HuH-7.5 (cell line): ENCODE measurements at regions not wholly inside any gene's neighbourhood (a gene's known extent, or its start where the extent isn't known, plus 50 kb on each side); places are given as distances from the start of the nearest gene placed in this dataset.

Experiments used
- DNase-seq: peaks from one replicate; pipeline ENCODE4 v3.0.0; 2011; ENCODE audit warnings: low spot score

DNA sequence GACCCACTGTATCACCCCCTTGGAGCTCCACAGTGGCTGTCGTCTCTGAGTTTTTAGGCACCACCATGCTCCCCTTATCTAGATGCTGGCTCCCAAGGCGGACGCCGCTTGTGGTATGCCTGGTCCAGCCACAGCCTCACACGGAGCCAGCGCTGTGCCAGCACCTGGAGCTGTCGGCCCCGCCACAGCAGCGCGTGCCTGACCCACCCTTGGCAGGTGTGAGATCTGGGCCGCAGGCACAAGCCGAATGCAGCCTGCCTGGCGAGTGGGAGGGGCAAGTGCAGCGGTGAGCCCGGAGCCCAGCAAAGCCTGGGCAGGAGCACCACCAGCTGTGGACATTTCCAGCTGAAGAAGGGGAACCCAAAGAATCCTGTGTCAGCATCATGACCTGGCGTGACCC, 91.9 kb upstream of the BACE2 start:
- no peak for DNase-seq

DNA sequence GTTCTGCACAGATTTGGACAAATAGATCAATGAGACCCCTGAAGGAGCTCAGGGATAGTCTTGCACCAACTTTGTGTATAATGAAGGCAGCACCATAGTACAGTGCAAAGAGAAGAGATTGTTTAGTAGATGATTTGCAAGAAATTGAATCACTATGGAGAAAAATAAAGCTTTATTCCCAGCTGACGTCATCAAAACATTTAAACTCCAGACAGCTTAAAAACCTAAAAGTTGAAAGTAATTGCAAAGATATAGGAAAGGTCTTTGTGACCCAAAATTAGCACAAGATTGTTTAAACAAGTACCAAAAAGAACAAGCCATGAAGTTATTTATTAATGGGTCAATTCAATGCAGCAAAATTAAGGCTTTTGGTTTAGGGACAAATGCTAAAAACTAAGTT, 88.8 kb upstream of the BACE2 start:
- no peak for DNase-seq

DNA sequence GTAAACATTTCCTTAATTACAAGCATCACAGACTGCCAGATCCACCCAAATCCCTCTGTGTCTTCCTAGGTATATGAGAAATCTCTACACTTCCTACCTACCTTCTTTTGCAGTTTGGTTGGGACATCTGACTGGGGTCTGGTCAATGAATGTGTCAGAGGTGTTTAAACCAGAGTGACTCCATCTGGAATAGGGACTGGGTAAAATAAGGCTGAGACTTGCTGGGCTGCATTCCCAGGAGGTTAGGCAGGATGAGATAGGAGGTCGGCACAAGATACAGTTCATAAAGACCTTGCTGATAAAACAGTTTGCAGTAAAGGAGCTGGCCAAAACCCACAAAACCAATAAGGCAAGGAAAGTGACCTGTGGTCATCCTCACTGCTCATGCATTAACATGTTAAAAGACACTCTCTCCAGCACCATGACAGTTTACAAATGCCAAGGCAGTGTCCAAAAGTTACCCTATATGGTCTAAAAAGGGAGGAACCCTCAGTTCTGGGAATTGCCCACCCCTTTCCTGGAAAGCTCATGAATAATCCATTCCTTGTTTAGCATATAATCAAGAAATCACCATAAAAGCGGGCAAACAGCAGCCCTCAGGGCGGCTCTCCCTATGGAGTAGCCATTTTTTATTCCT, 87.4 kb upstream of the BACE2 start:
- DNase-seq = no peak

DNA sequence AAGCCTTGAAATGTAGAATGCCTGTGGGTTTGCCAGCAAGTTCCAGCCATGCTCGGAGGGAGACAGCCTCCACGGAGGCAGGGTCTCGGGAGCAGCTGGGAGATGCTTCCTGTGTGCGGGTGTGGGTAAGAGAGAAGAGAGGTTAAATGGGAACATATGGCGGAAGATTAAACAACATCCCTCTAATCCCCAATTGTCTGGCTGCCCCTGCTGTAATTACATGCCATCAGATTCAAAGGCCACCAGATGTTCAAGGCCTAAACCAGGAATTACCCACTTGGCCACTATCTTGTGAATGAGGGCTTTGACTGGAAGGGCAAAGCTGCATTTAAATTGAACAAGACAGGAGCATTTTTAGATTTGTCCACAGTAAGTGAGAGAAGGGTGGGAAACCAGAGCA, 81.4 kb upstream of the BACE2 start:
- DNase-seq = no peak

DNA sequence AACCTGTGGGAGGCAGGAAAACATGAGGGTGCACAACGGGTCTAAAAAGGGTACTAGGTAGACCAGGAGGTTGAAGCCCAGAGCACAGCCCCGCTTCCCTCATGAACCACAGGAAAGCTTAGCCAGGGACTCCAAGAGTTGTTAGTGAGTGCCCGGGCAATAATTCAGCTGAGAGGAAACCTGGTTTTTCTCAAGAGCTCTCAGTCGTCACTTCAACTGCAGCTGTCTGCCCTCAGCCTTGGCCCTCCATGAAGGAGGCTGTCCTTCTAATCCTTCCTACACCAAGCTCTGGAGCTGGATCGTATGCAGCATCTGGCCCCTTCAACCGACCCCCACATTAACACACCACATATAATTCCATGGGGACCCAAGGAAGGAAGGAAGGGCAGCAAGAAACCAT, 77.0 kb upstream of the BACE2 start:
- DNase-seq = no peak

DNA sequence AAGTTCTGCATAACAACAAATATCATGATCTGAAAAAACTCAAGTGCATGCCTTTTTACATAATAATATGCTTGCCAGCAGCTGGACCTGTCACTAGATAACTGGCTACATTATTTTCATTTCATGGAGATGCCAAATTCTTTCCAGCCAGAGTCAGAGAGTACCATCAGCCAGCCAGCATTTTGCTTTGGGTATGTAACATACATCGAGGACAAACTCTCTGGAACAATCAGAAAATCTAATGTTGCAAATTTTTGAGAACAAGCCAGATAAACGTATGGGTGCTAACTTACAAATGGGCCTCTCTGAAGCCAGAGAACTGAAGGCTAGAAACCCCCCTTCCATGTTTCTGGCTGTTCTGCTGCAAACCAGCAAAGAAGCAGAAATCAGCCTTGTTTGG, 76.3 kb upstream of the BACE2 start:
- DNase-seq = no peak

DNA sequence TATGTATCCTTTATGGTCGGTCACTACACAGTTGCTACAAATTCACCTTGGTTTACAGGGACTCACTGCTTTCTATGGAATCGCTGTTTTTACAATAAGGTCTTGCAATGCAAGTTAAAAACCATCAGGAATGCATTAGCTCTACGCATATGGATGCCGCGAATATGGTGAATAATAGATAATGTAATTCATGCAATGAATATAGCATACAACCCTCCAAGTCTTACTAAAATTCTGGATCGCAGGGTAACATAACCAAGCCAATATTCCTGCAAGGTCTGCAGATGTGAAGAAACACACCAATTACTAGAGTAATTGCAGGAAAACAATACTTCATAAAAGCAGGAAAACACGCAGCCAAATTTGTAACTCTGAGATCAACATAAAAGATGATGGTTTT, 75.6 kb upstream of the BACE2 start:
- no peak for DNase-seq

DNA sequence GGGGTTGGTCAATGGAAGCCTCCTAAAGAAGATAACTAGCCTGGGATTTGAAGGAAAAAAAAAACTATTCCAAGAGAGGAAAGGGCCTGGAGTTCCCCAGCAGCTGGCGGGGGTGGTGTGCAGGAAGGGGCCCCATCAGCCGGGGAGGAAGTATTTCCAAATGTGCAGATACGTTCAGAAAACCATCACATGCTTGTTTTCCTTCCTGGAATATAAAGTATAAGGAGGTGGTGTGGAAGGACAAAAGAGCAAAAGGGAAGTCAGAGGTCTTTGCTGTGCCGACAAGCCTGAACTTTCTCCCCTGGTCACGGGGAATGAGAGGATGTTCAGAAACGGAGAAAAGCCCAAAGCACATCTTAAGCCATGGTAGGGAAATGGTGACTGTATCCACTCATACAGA, 72.0 kb upstream of the BACE2 start:
- no peak for DNase-seq

DNA sequence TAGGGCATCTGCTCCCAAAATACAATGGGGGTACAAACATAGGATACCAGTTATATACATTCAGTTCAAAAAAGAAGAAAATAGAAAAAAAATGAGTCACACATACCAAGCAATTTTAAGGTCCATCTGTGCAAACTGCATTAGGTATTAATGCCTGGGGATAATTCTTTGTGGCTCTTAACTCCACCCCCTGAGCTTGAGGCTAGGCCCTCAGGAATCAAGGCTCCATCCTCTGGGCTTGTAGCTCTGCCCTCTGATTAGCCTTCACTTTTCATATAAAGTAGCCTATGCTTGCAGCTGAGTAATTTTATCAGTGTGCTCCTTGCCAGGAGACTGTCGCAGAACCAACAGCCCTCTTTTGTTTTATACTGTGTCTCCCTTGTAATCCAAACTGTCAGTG, 69.9 kb upstream of the BACE2 start:
- no peak for DNase-seq

DNA sequence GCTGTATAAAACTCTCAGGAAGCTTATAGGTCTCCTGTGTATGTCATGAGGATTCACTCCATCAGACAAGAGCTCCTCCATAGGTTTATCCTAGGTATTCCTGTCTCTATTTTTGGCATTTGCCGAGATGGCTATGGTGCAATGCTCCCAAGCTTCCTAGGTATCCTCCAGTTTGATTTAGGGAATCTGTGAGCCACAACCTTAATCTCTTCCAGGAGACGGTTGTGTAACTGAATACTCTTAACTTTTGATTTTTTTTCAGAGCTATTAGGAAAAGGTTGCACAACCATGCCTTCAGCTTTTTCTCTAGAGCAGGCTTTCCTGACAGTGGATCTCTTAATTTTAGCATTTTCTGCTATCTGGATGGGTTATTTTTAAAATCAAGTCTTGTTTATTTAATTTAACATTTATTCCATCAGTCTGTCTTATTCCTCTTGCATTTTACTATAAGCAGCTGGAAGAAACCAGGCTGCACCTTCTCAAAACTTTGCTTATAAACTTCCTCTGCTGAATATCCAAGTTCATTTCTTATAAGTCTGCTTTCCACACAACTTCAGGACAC, 69.4 kb upstream of the BACE2 start:
- no peak for DNase-seq

DNA sequence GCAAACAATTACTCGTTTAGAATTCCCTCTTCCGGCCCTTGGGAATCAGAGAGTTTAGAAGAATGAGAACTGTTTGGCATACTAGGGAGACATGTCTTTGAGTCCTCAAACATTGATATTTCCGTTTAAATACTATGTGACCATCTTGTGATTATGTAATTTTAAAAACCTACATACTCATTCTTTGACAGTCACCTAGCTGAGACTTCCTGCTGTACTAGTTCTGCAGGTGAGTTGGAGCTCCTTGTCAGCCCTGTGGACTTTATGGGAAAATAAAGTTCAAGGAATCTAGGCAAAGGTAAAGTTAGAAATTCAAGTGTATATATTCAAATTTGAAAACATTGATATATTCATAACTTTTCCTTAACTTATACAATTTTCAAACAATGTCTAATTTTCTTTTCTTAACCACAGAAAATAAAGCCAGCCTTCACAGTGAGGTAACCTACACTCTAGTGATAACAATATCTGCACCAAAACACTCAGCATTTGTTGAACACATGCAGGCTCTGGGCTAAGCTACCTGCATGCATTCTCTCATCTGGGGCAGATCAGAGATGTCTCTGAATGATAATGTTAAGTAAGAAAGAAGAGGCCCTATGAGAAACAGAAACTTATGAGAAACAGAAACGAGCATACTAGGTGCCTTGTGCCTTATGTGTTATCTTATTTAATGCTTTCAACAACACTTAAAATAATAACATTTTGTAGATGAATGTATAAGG, 67.0 kb upstream of the BACE2 start:
- no peak for DNase-seq

DNA sequence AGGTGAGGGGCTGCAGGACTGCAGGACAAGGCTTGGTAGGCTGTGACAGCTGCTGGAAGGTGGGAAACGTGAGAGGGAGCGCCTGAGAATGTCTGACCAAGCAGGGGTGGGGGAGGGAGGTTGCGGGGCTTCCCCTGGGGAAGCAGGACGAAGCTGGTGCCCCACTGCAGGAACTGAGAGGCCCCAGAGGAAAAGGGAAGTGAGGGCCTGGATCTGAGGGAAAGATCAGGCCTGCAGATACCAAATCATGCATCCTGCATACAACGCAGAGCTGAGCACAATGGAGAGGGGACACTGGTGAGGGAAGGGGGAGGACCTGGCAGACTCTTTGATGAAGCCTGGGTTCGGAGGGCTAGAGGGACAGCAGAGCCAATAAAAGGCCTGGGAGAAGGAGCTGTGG, 65.7 kb upstream of the BACE2 start:
- no peak for DNase-seq

DNA sequence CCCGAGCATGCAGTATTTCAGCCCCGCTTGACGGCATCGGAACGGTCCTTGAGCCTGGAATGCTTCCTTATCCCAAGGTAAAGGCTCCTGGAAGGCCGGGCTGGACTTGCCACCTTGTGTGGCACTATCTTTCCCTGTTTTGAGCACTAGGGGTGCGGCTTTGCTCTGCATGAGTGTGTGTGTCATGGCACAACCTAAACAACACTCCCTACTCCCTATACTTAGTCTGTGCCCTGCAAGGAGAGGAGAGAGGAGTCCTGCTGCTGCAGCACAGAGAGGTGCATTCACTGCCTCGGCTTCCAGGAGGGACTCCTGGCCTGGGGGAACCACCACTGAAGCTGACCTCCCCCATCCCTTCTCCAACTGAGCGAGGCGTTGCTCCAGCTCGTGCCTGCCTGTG, 60.4 kb upstream of the BACE2 start:
- no peak for DNase-seq

DNA sequence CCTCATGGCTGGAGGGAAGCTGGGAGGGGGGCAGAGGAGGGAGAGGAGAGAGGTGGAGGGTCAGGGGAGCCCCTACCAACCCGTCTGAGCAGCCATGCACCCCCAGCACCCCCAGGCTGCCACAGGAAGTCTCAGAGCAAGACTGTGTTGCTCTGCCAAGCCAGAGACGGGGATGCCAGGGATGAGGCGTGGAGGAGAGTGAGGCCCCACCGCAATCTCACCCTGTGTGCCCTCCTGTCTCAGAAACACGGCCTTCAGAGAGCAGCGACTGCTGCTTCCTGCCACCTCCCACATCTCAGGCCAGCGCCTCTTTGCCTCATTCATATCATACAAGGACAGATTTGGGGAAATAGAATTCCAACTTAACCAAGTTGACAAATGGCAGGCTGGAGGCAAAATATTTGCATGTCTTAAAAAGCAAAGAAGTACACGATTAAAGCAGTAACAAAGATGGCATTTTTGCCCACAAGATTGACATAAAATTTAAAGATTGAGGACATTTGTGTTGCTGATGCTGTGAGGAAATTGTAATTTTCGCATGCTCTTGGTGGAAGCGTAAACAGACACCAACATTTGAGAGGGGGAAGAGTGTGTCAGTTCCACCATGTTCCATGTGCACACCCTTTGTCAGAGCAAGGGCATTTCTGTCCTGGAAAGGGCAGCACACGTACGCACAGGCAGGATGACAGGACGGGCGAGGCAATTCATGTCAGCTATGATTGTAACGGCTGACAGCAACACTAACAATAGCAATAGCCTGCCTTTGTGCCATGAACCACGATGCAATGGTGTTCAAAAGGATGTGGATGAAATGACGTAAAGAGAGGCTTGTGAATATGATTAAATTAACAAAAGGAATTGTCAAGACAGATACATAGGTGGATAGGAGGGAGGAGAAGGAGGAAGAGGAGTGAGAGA, 59.0 kb upstream of the BACE2 start:
- DNase-seq = no peak

DNA sequence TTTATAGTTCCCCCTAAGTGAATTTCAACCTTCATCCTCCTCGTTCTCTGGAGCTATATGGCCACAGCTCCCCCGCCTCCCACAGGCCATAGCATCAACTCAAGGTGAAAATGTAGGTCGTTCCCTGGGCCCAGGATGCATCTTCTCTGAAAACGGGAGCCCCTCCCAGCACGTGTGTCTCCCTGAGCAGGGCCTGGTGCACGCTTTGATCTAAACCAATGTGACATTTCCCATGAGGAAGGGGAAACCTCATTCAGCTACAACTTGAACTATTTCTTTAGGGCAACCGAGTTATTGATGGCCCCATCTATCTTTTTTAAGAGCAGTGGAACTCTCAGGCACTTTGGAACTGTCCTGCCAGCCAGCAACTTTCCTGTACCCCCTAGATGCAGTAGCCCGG, 57.8 kb upstream of the BACE2 start:
- DNase-seq = no peak

DNA sequence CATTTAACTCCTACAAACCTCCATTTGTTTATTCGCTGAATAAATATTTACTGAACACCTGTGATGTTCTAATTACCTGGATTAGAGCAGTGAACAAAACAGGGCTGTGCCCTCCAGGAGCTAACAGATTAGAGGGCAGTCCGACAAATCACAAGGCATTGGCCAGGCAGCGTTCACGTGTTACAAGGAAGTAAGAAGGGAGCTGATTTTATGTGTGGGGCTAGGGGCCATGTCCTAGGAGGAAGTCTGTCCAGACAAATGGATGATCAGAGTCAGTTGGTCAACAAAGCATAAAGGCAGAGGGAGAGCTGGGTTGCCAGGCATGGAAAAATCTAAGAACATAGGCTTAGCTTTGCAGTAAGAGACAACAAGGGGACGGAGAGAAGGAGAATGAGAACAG, 57.3 kb upstream of the BACE2 start:
- DNase-seq = no peak

DNA sequence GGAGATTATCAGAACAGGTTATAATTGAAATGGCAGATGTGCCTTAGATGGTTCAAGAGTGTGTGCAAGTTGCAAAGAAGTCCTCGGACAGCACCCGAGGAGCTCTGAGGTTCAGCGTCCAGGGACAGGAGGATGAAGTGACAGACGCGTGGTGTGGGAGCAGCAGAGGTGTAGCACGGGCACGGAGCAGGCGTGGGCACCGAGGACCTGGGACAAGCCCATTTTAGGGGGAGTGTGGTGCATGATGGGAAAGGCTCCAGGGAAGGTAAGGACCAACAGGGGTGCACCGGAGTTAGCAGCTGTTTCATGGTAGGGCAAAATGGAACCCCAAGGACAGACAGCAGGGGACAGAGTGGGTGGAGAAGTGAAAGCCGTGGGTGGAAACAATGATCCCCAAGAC, 56.3 kb upstream of the BACE2 start:
- no peak for DNase-seq

DNA sequence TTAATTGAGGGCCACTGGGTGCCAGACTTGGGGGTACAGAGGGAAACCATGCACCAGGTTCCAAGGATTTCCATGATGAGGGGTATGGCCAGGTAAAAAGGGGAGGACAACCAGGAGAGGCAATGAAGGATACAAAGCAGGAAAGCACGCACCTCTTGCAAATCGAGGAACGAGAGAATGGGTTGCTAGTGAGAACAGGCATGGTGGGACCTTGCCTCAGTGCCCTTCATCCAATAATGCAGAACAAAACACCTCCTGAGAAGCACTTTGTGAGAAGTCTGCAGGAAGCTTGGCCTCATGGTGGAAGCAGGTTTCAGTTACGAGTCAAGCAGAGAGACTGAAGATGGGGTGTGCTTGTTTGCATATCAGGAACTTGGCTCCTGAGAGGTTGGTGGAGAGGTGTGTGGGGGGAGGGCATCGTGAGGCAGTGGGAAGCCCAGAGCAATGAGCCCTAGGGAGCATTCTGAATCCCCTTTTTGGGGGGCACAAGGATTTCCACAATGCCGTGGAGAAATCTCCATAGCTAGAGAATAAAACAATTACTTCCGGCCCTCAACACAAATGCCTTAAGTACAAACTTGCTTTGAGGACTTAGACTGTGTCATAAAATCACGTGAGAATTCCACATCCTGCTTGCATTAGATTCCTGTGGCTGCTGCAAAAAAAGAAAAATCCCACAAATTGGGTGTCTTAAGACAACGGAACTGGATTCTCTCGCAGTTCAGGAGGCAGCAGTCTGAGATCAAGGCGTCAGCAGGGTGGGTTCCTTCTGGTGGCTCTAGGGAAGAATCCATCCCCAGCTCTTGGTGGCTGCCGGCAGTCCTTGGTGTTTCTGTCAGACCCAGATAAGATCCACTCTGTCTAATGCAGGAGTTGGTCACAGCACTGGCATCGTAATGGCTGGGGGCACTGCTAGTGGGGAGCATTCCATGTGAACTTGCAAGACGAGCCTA, 54.9 kb upstream of the BACE2 start:
- no peak for DNase-seq

DNA sequence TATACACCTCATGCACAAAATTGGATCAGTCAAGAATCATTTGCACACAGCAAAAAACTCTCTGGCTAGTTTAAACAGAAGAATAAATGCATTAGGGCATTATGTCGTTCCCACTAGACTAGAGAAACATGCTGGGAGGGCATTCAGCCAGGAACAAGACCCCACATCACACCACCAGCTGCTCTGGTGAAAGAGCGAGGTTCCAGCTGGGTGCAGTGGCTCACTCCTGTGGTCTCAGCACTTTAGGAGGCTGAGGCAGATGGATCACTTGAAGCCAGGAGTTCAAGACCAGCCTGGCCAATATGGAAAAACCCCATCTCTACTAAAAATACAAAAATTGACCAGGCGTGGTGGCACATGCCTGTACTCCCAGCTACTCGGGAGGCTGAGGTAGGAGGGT, 52.1 kb upstream of the BACE2 start:
- no peak for DNase-seq
